Fibroblast of skin of scalp (primary cell): ENCODE measurements at regions not wholly inside any gene's neighbourhood (a gene's known extent, or its start where the extent isn't known, plus 50 kb on each side); places are given as distances from the start of the nearest gene placed in this dataset.
"Not testable (repeated sequence)": the region's sequence is repeated elsewhere in the genome, so short reads cannot be mapped to it uniquely, and the experiment has no call there.

ENCODE experiments used
- DNase-seq: peaks from one replicate; pipeline ENCODE4 v3.0.0-alpha.2; 2013

GRCh38 chr16:18263046-18263445, 73.5 kb downstream of the NPIPA8 start:
- not testable (repeated sequence) for DNase-seq

GRCh38 chr16:18261848-18262247, 74.7 kb downstream of the NPIPA8 start:
- DNase-seq = not testable (repeated sequence)

- not testable (repeated sequence) for DNase-seq
Observed at GRCh38 chr16:18259496-18260176, 76.9 kb downstream of the NPIPA8 start.

- DNase-seq = not testable (repeated sequence)
Observed at GRCh38 chr16:18252943-18253342, 83.6 kb downstream of the NPIPA8 start.

- DNase-seq = not testable (repeated sequence)
Observed at GRCh38 chr16:18230505-18230904, 106.0 kb downstream of the NPIPA8 start.

GRCh38 chr16:18222054-18223009, 114.2 kb downstream of the NPIPA8 start:
- DNase-seq = not testable (repeated sequence)

- DNase-seq = not testable (repeated sequence)
Observed at GRCh38 chr16:18217741-18218140, 118.8 kb downstream of the NPIPA8 start.

GRCh38 chr16:18216814-18217213, 119.7 kb downstream of the NPIPA8 start:
- DNase-seq = not testable (repeated sequence)

GRCh38 chr16:18213810-18214209, 122.7 kb downstream of the NPIPA8 start:
- not testable (repeated sequence) for DNase-seq

- not testable (repeated sequence) for DNase-seq
Observed at GRCh38 chr16:18211505-18211904, 125.0 kb downstream of the NPIPA8 start.

GRCh38 chr16:18204786-18205185, 131.8 kb downstream of the NPIPA8 start:
- DNase-seq = not testable (repeated sequence)

- DNase-seq = not testable (repeated sequence)
Observed at GRCh38 chr16:18204309-18204708, 132.2 kb downstream of the NPIPA8 start.

GRCh38 chr16:18201511-18201910, 135.0 kb downstream of the NPIPA8 start:
- not testable (repeated sequence) for DNase-seq

GRCh38 chr16:18192389-18192788, 144.1 kb downstream of the NPIPA8 start:
- DNase-seq = not testable (repeated sequence)

GRCh38 chr16:18190179-18190578, 146.4 kb downstream of the NPIPA8 start:
- DNase-seq = not testable (repeated sequence)

GRCh38 chr16:18184755-18185154, 151.8 kb downstream of the NPIPA8 start:
- DNase-seq = not testable (repeated sequence)

GRCh38 chr16:18181028-18181427, 155.5 kb downstream of the NPIPA8 start:
- DNase-seq = not testable (repeated sequence)

GRCh38 chr16:18173945-18174497, 162.5 kb downstream of the NPIPA8 start:
- not testable (repeated sequence) for DNase-seq

- not testable (repeated sequence) for DNase-seq
Observed at GRCh38 chr16:18162293-18162692, 174.2 kb downstream of the NPIPA8 start.

GRCh38 chr16:18161224-18161623, 175.3 kb downstream of the NPIPA8 start:
- not testable (repeated sequence) for DNase-seq

- not testable (repeated sequence) for DNase-seq
Observed at GRCh38 chr16:18159185-18159584, 177.4 kb downstream of the NPIPA8 start.

- DNase-seq = not testable (repeated sequence)
Observed at GRCh38 chr16:18157854-18158253, 178.7 kb downstream of the NPIPA8 start.

- DNase-seq = not testable (repeated sequence)
Observed at GRCh38 chr16:18152832-18153231, 183.7 kb downstream of the NPIPA8 start.
